GM12873 (cell line): ENCODE measurements at regions not wholly inside any gene's neighbourhood (a gene's known extent, or its start where the extent isn't known, plus 50 kb on each side); places are given as distances from the start of the nearest gene placed in this dataset.

Experiments used
- CTCF ChIP-seq: IDR thresholded peaks from 2 replicates; pipeline ENCODE4 v1.5.1; 2012; ENCODE audit warnings: low read depth, mild to moderate bottlenecking, moderate library complexity, low read length, control low read depth; ENCODE audit not compliant: insufficient read depth; ENCODE audit errors: missing control alignments

- TF ChIP-seq CTCF, result no peak
These were observed 99.4 kb downstream of the LUZP4 start for GRCh38 chrX:115388879-115389278.

DNA sequence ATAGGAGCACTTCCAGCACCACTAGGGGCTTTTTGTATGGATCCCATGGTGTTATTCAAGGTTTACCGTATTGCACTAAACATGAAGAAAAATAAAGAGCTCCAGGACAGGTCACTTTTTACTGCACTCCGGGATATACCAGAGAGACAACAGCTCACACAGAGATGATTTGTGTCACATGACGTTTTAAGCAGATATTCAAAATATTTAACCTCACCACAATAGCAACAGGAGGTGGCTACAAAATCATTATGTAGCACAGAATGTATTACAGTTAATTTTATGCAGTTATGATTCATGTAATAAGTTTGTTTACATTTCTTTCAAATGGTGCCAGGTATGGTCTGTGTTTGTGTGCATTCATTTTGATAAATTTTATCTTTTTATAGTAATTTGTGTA, 100.6 kb downstream of the LUZP4 start:
- no peak for TF ChIP-seq CTCF

GRCh38 chrX:115392031-115392430, 102.5 kb downstream of the LUZP4 start:
- TF ChIP-seq CTCF, result no peak

- TF ChIP-seq CTCF, result no peak
These were observed 103.4 kb downstream of the LUZP4 start for GRCh38 chrX:115392871-115393270.

DNA sequence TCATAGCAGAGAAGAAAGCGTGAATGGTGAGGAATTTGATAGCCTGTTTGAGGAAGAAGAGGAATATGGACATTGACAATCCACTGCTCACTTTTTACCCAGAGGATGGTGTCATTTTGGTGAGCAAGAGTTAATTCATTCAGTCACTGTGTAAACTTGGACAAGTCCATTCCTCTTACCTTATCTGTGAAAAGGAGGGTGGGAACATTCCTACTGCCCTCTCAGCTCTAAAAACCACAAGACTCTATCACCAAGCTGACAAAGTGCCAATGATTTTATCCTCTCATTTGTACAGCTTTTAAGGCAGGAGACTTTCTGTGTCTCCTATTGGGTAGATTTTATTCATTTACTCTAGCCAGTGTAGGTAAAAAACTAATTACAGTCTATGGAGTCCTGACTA, 103.8 kb downstream of the LUZP4 start:
- no peak for TF ChIP-seq CTCF

DNA sequence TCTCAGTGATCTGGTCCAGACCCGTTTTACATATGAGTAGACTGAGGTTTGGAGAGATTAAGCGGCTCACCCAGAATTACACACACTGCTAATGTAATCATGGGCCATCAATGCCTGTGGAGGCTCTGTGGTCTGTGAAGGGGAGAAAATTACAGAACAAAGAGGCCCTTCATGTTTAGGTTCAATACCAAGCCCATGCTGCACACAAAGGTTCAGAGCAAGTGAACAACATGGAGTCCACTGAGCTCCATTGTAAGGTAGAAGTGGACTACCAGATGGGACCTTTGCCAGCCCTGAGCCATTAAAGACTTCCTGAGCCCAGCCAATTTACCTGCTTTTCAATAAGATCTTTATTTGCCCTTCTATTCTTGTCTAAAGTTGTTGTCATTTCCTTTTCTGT, 109.8 kb downstream of the LUZP4 start:
- no peak for TF ChIP-seq CTCF

- no peak for TF ChIP-seq CTCF
These were observed 111.4 kb downstream of the LUZP4 start for GRCh38 chrX:115400960-115401359.

DNA sequence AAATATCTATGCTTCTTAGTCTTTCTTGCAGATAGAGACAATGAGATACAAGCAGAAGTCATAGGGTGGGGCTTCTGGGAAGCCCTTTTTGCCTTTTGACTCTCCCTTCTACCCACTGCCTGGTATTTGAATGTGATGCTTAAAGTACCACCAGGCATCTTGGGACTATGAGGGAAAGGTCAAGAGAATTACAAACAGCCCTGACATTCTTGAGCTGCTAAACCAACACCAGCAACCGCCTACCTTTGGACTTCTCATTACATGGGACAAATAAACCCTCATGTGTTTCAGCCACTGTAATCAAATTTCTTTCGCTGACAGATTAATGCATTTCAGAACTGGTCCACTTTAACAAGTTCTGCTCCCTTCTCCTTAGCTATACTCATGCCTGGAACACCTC, 112.8 kb downstream of the LUZP4 start:
- no peak for TF ChIP-seq CTCF
